Hepatocyte (in vitro differentiated cells): ENCODE measurements at regions not wholly inside any gene's neighbourhood (a gene's known extent, or its start where the extent isn't known, plus 50 kb on each side); places are given as distances from the start of the nearest gene placed in this dataset.

Source experiments
- CTCF ChIP-seq: fragments of 200-600 bp; sonication (generic); IDR thresholded peaks from 2 replicates; pipeline ENCODE4 v1.5.1; 2016; ENCODE audit warnings: antibody characterized with exemption, mild to moderate bottlenecking; ENCODE audit not compliant: poor library complexity
- EZH2 ChIP-seq: fragments of 200-600 bp; sonication (generic); IDR thresholded peaks from 2 replicates; pipeline ENCODE4 v1.6.1; 2016; ENCODE audit warnings: antibody characterized with exemption, mild to moderate bottlenecking, borderline replicate concordance
- EZH2phosphoT487 ChIP-seq: fragments of 200-600 bp; sonication (generic); IDR thresholded peaks from one replicate; pipeline ENCODE4 v1.6.1; 2018; ENCODE audit warnings: antibody characterized with exemption, mild to moderate bottlenecking, low read depth, moderate library complexity; ENCODE audit not compliant: unreplicated experiment, severe bottlenecking

- TF ChIP-seq CTCF (no peak), EZH2phosphoT487 (no peak), EZH2 (no peak)
Measured at GRCh38 chr1:208524925-208525324, 280.7 kb upstream of the PLXNA2 start.
